Umbilical cord (tissue), 1 donor: ENCODE measurements at regions not wholly inside any gene's neighbourhood (a gene's known extent, or its start where the extent isn't known, plus 50 kb on each side); places are given as distances from the start of the nearest gene placed in this dataset.
"Not testable (repeated sequence)": the region's sequence is repeated elsewhere in the genome, so short reads cannot be mapped to it uniquely, and the experiment has no call there.

Experiments used
- DNase-seq: peaks from one replicate; pipeline ENCODE4 v3.0.0-alpha.2; 2015; ENCODE audit warnings: low spot score

GRCh38 chr4:184966051-184966691 lies 52.1 kb upstream of the HELT start:
- not testable (repeated sequence) for DNase-seq

- not testable (repeated sequence) for DNase-seq
These were observed 50.6 kb upstream of the HELT start for GRCh38 chr4:184967699-184968098.

- DNase-seq: no peak
These were observed 49.9 kb upstream of the HELT start for GRCh38 chr4:184968366-184968765.
